Transverse colon (tissue), 4 donors: ENCODE measurements at regions not wholly inside any gene's neighbourhood (a gene's known extent, or its start where the extent isn't known, plus 50 kb on each side); places are given as distances from the start of the nearest gene placed in this dataset.

Experiments
- DNase-seq: peaks from one replicate; pipeline ENCODE4 v3.0.0-alpha.2; 2019
- H3K27ac ChIP-seq, 4 donors: fragments of 200-600 bp; sonication (generic); 2 replicates each; pipeline ENCODE4 v1.5.1; 2016 to 2018; ENCODE audit warnings: inconsistent platforms in 4 of 4
- H3K27me3 ChIP-seq: fragments of 200-600 bp; sonication (generic); 2 replicates; pipeline ENCODE4 v1.5.1; 2017; ENCODE audit warnings: inconsistent platforms
- H3K36me3 ChIP-seq, 4 donors: fragments of 200-600 bp; sonication (generic); 2 replicates each; pipeline ENCODE4 v1.5.1; 2017 to 2019; ENCODE audit warnings: inconsistent platforms in 4 of 4
- H3K4me1 ChIP-seq, 4 donors: fragments of 200-600 bp; sonication (generic); 2 replicates each; pipeline ENCODE4 v1.5.1; 2017 to 2020; ENCODE audit warnings: inconsistent platforms in 4 of 4
- H3K4me3 ChIP-seq, 4 donors: fragments of 200-600 bp; sonication (generic); 1 replicate in 1 of 4; 2 replicates in 3 of 4; pipeline versions ENCODE4 v1.5.1 to v1.6.1; 2017 to 2019; ENCODE audit warnings: inconsistent platforms in 4 of 4
- H3K9me3 ChIP-seq, 2 donors: fragments of 200-600 bp; sonication (generic); 2 replicates each; pipeline ENCODE4 v1.5.1; 2017 to 2019; ENCODE audit warnings: inconsistent platforms in 2 of 2
- CTCF ChIP-seq, 5 experiments: fragments of 200-600 bp in 3 of 5; fragments of 450-650 bp in 2 of 5; sonication (generic) in 3 of 5; IDR thresholded peaks; 1 replicate in 2 of 5; 2 replicates in 3 of 5; pipeline ENCODE4 v1.5.1; 2016 to 2017; ENCODE audit warnings: antibody characterized with exemption in 5 of 5, inconsistent platforms in 3 of 5, mild to moderate bottlenecking in 2 of 5, moderate library complexity in 1 of 5
- EP300 ChIP-seq: sonication (generic); formaldehyde crosslinking; IDR thresholded peaks from one replicate; pipeline ENCODE4 v1.6.1; 2017; ENCODE audit warnings: antibody characterized with exemption, low read depth
- POLR2A ChIP-seq: fragments of 450-650 bp; IDR thresholded peaks from one replicate; pipeline ENCODE4 v1.6.1; 2016; ENCODE audit warnings: antibody characterized with exemption, mild to moderate bottlenecking, moderate library complexity
- POLR2AphosphoS5 ChIP-seq, 3 donors: sonication (generic); formaldehyde crosslinking; IDR thresholded peaks; one replicate each; pipeline ENCODE4 v1.6.1; 2016; ENCODE audit warnings: antibody characterized with exemption in 3 of 3
- WGBS, 2 donors: methylation state at CpG; one replicate each; pipeline ENCODE4 v1.1.5; 2018; ENCODE audit warnings: low coverage in 1 of 2; 5-methylcytosine and 5-hydroxymethylcytosine counted together
- in situ Hi-C, 4 donors: fragments of 200-750 bp; cut with MboI; loops; one replicate each; pipeline versions ENCODE4 v1.15.0 to v1.15.1; 2017; ENCODE audit warnings: low sequenced_read_pairs in 3 of 4, low pct_ligation_motif_present in 1 of 4, low pct_unique_long_range_greater_than_20kb in 1 of 4
- intact Hi-C: fragments of 100-400 bp; cut with DNase I; formaldehyde crosslinking; loops from one replicate; pipeline ENCODE4 v1.15.1; 2023; ENCODE audit warnings: low total_unique reads

- no peaks in the 10 kb centered on the region for H3K9me3 ChIP-seq
- no peaks in the 10 kb centered on the region for H3K4me1 ChIP-seq
- WGBS, 2 donors: 77 to 83% methylated on average over 1 of the region's 1 CpG
- no peaks in the 10 kb centered on the region for H3K36me3 ChIP-seq
- intact Hi-C loops: no loop called here
- DNase-seq: no peak
- H3K4me3 ChIP-seq: no peak overlapping the region
- no peak overlapping the region for H3K27ac ChIP-seq
- no peak for TF ChIP-seq POLR2A
- no peak for TF ChIP-seq CTCF (IDR thresholded peaks at IDR 0.05)
- TF ChIP-seq EP300: no peak
- TF ChIP-seq POLR2AphosphoS5 (IDR thresholded peaks at IDR 0.05): no peak
- in situ Hi-C loops: no loop called here
- H3K27me3 ChIP-seq: no peaks in the 10 kb centered on the region
Measured at GRCh38 chr5:113735751-113736150, 222.3 kb downstream of the YTHDC2 start.

- H3K27me3 ChIP-seq: no peaks in the 10 kb centered on the region
- in situ Hi-C loops (no loop called here), intact Hi-C loops (no loop called here)
- H3K36me3 ChIP-seq: no peaks in the 10 kb centered on the region
- WGBS, 2 donors: 60 to 66% methylated on average over 4 of the region's 4 CpGs
- DNase-seq: no peak
- H3K4me3 ChIP-seq: no peak overlapping the region
- no peak for TF ChIP-seq POLR2AphosphoS5 (IDR thresholded peaks at IDR 0.05)
- no peak for TF ChIP-seq CTCF (IDR thresholded peaks at IDR 0.05)
- no peak for TF ChIP-seq POLR2A
- H3K4me1 ChIP-seq: no peaks in the 10 kb centered on the region
- H3K27ac ChIP-seq: no peak overlapping the region
- H3K9me3 ChIP-seq: no peaks in the 10 kb centered on the region
Measured at GRCh38 chr5:113742176-113742575, 228.7 kb downstream of the YTHDC2 start.

- intact Hi-C loops (no loop called here), in situ Hi-C loops (no loop called here)
- 0% methylated on average over 1 of the region's 1 CpG; no CpG with 5 or more reads in 1 of the 2 donors for WGBS, 2 donors
- Histone ChIP-seq H3K4me1 (no peaks in the 10 kb centered on the region), H3K9me3 (no peaks in the 10 kb centered on the region), H3K4me3 (no peak overlapping the region), H3K27ac (no peak overlapping the region), H3K27me3 (no peaks in the 10 kb centered on the region), H3K36me3 (no peaks in the 10 kb centered on the region)
- TF ChIP-seq CTCF (IDR thresholded peaks at IDR 0.05) (no peak), EP300 (no peak), POLR2A (no peak), POLR2AphosphoS5 (IDR thresholded peaks at IDR 0.05) (no peak)
- no peak for DNase-seq
Measured at GRCh38 chr5:113742639-113743038, 229.1 kb downstream of the YTHDC2 start.

GRCh38 chr5:113748403-113748802 lies 234.9 kb downstream of the YTHDC2 start:
- Histone ChIP-seq H3K27ac (no peak overlapping the region), H3K4me1 (no peaks in the 10 kb centered on the region), H3K36me3 (no peaks in the 10 kb centered on the region), H3K27me3 (no peaks in the 10 kb centered on the region), H3K9me3 (no peaks in the 10 kb centered on the region), H3K4me3 (no peak overlapping the region)
- WGBS, 2 donors: 39 to 46% methylated on average over 2 of the region's 2 CpGs
- intact Hi-C loops (no loop called here), in situ Hi-C loops (no loop called here)
- no peak for TF ChIP-seq CTCF (IDR thresholded peaks at IDR 0.05)
- TF ChIP-seq EP300: no peak
- no peak for TF ChIP-seq POLR2A
- TF ChIP-seq POLR2AphosphoS5 (IDR thresholded peaks at IDR 0.05): no peak
- no peak for DNase-seq
